PC-3 (cell line): ENCODE measurements at regions not wholly inside any gene's neighbourhood (a gene's known extent, or its start where the extent isn't known, plus 50 kb on each side); places are given as distances from the start of the nearest gene placed in this dataset.

Experiments used
- ATAC-seq: fragments of 200-7000 bp; cut with Tn5 transposase; 2 replicates; pipeline ENCODE4 v1.9.1; 2020; ENCODE audit warnings: mild to moderate bottlenecking, moderate library complexity
- BruUV-seq: library from RNA; stranded (reverse); fragments of 400-500 nt; replicated peaks from 2 replicates; lab custom pipeline; 2021; lab: Mats Ljungman, UMichigan
- CTCF ChIA-PET: fragments of 300-600 bp; sonication (Branson Sonifier 250); formaldehyde crosslinking; loops from one replicate; lab custom pipeline; 2022; ENCODE audit warnings: antibody characterized with exemption; lab: Charles Lee
- POLR2A ChIA-PET: fragments of 300-600 bp; sonication (Branson Sonifier 250); formaldehyde crosslinking; loops from one replicate; lab custom pipeline; 2022; ENCODE audit warnings: antibody characterized with exemption; ENCODE audit not compliant: unreplicated experiment; lab: Charles Lee
- DNase-seq: peaks from one replicate; pipeline ENCODE4 v3.0.0-alpha.2; 2015
- H2AFZ ChIP-seq: fragments of 300-600 bp; sonication (generic); 2 replicates; pipeline ENCODE4 v1.6.0; 2016; ENCODE audit warnings: antibody characterized with exemption, low read length
- H3F3A ChIP-seq: fragments of 300-600 bp; sonication (generic); one replicate; pipeline ENCODE4 v1.6.0; 2017; ENCODE audit warnings: antibody characterized with exemption, low read length, control low read depth, mild to moderate bottlenecking; ENCODE audit not compliant: unreplicated experiment
- H3K27ac ChIP-seq: fragments of 300-600 bp; sonication (generic); 2 replicates; pipeline ENCODE4 v1.5.1; 2016; ENCODE audit warnings: mild to moderate bottlenecking, low read length
- H3K27me3 ChIP-seq: fragments of 300-600 bp; sonication (generic); 2 replicates; pipeline ENCODE4 v1.6.1; 2016; ENCODE audit warnings: low read length, mixed read lengths
- H3K36me3 ChIP-seq: fragments of 300-600 bp; sonication (generic); 2 replicates; pipeline ENCODE4 v1.6.1; 2016; ENCODE audit warnings: low read depth, mixed run types, low read length, mixed read lengths
- H3K4me1 ChIP-seq: fragments of 300-600 bp; sonication (generic); 2 replicates; pipeline ENCODE4 v1.5.1; 2016; ENCODE audit warnings: low read length; ENCODE audit not compliant: insufficient read depth
- H3K4me2 ChIP-seq: fragments of 300-600 bp; sonication (generic); 2 replicates; pipeline ENCODE4 v1.6.0; 2016; ENCODE audit warnings: low read length
- H3K4me3 ChIP-seq: fragments of 300-600 bp; sonication (generic); 2 replicates; pipeline ENCODE4 v1.5.1; 2016; ENCODE audit warnings: mild to moderate bottlenecking, low read length, mixed read lengths
- H3K79me2 ChIP-seq: fragments of 300-600 bp; sonication (generic); 2 replicates; pipeline ENCODE4 v1.6.1; 2017; ENCODE audit warnings: low read length, mixed read lengths
- H3K9ac ChIP-seq: fragments of 300-600 bp; sonication (generic); 2 replicates; pipeline ENCODE4 v1.6.0; 2016; ENCODE audit warnings: mild to moderate bottlenecking, low read length
- H3K9me2 ChIP-seq: fragments of 300-600 bp; sonication (generic); replicated peaks from 2 replicates; pipeline ENCODE4 v1.6.1; 2016; ENCODE audit warnings: mixed run types, low read length, mixed read lengths
- H3K9me3 ChIP-seq: fragments of 300-600 bp; sonication (generic); 2 replicates; pipeline ENCODE4 v1.6.1; 2016; ENCODE audit warnings: low read length, mixed read lengths
- H4K20me1 ChIP-seq: fragments of 300-600 bp; sonication (generic); 2 replicates; pipeline ENCODE4 v1.6.1; 2016; ENCODE audit warnings: low read length, mixed read lengths
- CTCF ChIP-seq: fragments of 300-600 bp; sonication (generic); conservative IDR thresholded peaks from 2 replicates; pipeline ENCODE4 v1.5.1; 2017; ENCODE audit warnings: antibody characterized with exemption, low read depth, mild to moderate bottlenecking, low read length
- EZH2 ChIP-seq: fragments of 300-600 bp; sonication (generic); IDR thresholded peaks from one replicate; pipeline ENCODE4 v1.6.1; 2017; ENCODE audit warnings: antibody characterized with exemption, mild to moderate bottlenecking, low read length; ENCODE audit not compliant: unreplicated experiment
- EZH2phosphoT487 ChIP-seq: fragments of 300-600 bp; sonication (generic); IDR thresholded peaks from 2 replicates; pipeline ENCODE4 v1.6.1; 2018; ENCODE audit warnings: mild to moderate bottlenecking, antibody characterized with exemption, low read length, borderline replicate concordance
- intact Hi-C: fragments of 100-400 bp; cut with micrococcal nuclease; formaldehyde crosslinking; loops from 2 replicates; pipeline ENCODE4 v1.9.0; 2023

DNA sequence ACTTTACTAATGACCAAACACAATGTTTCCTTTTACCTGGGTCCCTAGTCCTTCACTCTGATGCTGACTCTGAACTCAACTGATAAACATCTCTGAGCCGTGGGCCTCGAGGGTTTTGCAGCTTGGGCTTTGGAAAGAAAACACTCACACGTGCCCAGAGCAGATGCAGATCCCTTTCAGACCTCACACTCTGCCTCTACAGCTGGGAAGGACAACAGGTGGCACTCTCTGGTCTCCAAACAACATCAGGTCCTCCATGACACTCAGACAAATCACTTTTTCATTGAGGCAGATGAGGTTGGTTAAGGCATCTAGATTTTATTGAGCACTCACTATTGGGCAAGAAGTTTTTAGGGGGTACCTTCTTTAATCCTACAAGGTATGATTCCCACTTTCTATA is 64.7 kb upstream of the NTRK3 start:
- intact Hi-C loops: no loop called here
- no peaks in the 10 kb centered on the region for H3K9me2 ChIP-seq
- H3K4me2 ChIP-seq: no peak overlapping the region
- ChIA-PET CTCF (no interaction called here), POLR2A (no interaction called here)
- no peaks in the 10 kb centered on the region for H3K4me1 ChIP-seq
- H3K9me3 ChIP-seq: no peaks in the 10 kb centered on the region
- DNase-seq: no peak
- no peaks in the 10 kb centered on the region for H3K79me2 ChIP-seq
- H3K27ac ChIP-seq: no peak overlapping the region
- no peaks in the 10 kb centered on the region for H3K36me3 ChIP-seq
- no peak for TF ChIP-seq CTCF
- TF ChIP-seq EZH2: no peak
- no peak for TF ChIP-seq EZH2phosphoT487
- peaks cover 18% of the 10 kb centered on the region for H3K27me3 ChIP-seq
- no peaks in the 10 kb centered on the region for H3F3A ChIP-seq
- H3K4me3 ChIP-seq: no peak overlapping the region
- no peak overlapping the region for H3K9ac ChIP-seq
- ATAC-seq: no peak
- H2AFZ ChIP-seq: no peak overlapping the region
- no TSS peak for BruUV-seq
- no peaks in the 10 kb centered on the region for H4K20me1 ChIP-seq

DNA sequence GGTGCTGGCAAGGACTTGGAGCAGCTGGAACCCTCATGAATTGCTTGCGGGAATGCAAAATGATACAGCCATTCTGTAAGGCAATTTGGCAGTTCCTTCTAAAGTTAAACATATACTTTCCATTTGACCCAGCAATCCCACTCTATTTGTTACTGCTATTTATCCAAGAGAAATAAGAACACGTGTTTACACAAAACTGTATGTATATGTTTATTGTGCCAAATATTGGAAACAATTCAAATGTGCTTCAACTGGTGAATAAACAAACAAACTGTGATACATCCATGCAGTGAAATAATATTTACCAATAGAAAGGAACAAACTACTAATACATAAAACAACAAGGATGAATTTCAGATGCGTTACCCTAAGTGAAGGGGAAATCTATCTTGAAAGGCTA is 60.0 kb upstream of the NTRK3 start:
- no peaks in the 10 kb centered on the region for H3K9me2 ChIP-seq
- BruUV-seq: no TSS peak
- no peaks in the 10 kb centered on the region for H3F3A ChIP-seq
- no peaks in the 10 kb centered on the region for H3K9me3 ChIP-seq
- DNase-seq (no peak), ATAC-seq (no peak)
- intact Hi-C loops: no loop called here
- H3K4me3 ChIP-seq: no peak overlapping the region
- CTCF ChIA-PET: no interaction called here
- no peaks in the 10 kb centered on the region for H3K4me1 ChIP-seq
- H3K4me2 ChIP-seq: no peak overlapping the region
- TF ChIP-seq EZH2phosphoT487 (no peak), CTCF (no peak), EZH2 (no peak)
- H3K9ac ChIP-seq: no peak overlapping the region
- no peak overlapping the region for H3K27ac ChIP-seq
- no peaks in the 10 kb centered on the region for H3K36me3 ChIP-seq
- H4K20me1 ChIP-seq: no peaks in the 10 kb centered on the region
- POLR2A ChIA-PET: no interaction called here
- H3K27me3 ChIP-seq: no peaks in the 10 kb centered on the region; the same call in 1 of the 2 replicates
- H2AFZ ChIP-seq: no peak overlapping the region
- no peaks in the 10 kb centered on the region for H3K79me2 ChIP-seq

DNA sequence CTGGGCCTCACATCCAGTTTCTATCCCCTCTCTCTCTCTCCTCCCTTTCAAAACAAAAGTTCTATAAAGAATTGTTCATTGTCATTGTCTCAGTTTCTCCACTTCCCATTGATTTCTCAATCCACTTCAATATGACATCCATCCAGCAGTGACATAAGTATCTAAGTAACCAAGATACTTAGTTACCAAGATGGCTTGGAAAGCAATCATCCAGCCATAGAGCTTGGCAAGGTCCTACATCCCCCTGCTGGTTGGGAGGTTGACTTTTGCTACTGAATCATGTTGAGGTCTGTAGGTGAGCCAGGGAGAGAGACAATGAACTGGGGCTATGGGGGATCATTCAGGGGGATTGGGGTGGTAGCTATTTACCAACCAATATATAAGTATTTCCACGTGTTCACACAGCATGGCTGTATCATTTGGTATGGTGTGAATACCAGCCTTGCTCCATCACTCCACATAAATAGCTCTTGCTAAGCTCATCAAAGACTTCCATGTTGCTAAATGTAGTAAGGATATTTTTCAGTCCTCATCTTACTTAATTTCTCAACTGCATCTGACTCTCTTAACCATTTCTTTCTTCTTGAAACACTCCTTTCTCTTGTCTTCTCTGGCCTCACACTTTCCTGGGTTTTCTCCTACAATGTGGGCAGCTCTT is 58.8 kb upstream of the NTRK3 start:
- Histone ChIP-seq H3K36me3 (no peaks in the 10 kb centered on the region), H3K9ac (no peak overlapping the region), H3K27me3 (no peaks in the 10 kb centered on the region; the same call in 1 of the 2 replicates), H3K4me2 (no peak overlapping the region), H3K79me2 (no peaks in the 10 kb centered on the region), H3K4me3 (no peak overlapping the region), H2AFZ (no peak overlapping the region), H3K4me1 (no peaks in the 10 kb centered on the region), H4K20me1 (no peaks in the 10 kb centered on the region), H3K9me3 (no peaks in the 10 kb centered on the region), H3F3A (no peaks in the 10 kb centered on the region), H3K27ac (no peak overlapping the region), H3K9me2 (no peaks in the 10 kb centered on the region)
- POLR2A ChIA-PET: no interaction called here
- no TSS peak for BruUV-seq
- CTCF ChIA-PET: no interaction called here
- no peak for DNase-seq
- no peak for ATAC-seq
- intact Hi-C loops: no loop called here
- no peak for TF ChIP-seq EZH2phosphoT487
- no peak for TF ChIP-seq EZH2
- no peak for TF ChIP-seq CTCF
